Left hindlimb (tissue), 1 donor: ENCODE measurements at regions not wholly inside any gene's neighbourhood (a gene's known extent, or its start where the extent isn't known, plus 50 kb on each side); places are given as distances from the start of the nearest gene placed in this dataset.
A peak's percentile ranks its signal among the peaks of the same experiment; 100 is the strongest.

Source experiments
- DNase-seq: peaks from one replicate; pipeline ENCODE4 v3.0.0-alpha.2; 2018

DNA sequence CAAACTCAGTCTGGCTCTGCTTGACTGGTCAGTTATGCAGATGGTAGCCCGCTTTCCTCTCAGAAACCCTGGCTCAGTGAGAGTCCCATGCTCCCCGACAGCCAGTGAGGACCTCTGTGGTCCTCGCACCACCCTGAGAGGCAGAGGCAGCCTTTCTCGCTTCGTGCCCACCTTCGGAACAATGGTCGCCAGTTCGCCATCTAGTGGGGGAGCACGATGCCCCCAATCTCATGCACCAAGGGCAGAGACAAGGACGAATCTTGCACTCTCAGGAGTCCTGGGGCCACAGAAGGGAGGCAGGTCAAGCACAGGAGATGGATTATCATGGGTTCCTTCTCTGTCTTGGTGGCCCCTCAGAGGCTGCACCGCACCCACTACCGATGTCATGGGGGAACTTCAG is 75.2 kb downstream of the RHCG start:
- DNase-seq, result no peak

DNA sequence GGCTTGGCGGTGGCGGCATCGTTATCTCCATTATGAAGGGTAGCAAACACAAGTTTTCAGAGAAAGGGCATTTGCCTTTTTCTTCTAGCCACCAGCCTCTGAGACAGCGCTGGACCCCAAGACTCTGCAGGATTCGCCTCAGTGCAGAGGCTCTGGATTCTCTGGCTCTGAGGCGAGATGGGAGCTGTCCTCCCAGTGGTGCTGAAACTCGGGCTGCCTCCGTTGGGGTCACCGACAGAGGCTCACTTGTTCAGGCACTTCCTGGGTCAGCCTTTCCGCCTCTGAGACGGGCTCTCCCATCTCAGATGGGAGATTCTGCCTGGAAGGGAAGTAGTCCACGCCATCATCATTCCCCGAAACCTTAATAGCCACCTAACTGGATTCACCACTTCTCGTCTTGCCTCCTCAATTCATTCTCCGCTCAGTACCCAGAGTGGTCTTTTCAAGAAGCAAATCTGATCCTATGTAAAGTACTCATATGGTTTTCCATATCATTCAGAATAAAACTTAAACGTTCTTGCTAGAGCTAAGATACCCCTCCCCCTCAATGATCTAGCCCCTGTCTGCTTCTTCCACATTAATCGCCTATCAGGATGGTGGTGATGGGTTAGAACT is 76.9 kb downstream of the RHCG start:
- peak; percentile 67 for DNase-seq

DNA sequence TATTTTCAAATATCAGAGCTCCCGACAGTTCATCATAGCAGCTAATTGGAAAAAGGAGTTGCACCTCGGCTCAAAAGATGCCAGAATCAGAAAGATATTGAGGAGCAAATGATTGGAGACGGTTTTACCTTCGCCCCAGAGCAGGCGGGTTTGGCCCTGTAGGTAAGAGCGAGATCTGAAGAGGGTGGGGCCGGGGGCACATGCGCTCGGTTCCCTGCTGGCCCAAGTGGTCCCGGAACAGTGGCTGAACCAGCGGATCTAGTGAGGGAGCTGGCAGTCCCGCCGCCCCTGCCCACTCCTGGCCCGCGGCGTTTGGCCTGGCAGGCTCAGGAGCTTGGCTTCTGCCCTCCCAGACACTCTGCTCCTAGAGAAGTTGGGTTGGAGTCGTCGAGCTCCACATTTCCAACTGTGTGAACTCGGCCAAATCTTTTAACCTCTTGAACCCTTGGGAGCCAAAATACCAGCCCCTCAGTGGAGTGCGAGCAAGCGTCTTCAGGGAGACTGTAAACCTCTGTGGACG is 79.1 kb downstream of the RHCG start:
- DNase-seq, result no peak

DNA sequence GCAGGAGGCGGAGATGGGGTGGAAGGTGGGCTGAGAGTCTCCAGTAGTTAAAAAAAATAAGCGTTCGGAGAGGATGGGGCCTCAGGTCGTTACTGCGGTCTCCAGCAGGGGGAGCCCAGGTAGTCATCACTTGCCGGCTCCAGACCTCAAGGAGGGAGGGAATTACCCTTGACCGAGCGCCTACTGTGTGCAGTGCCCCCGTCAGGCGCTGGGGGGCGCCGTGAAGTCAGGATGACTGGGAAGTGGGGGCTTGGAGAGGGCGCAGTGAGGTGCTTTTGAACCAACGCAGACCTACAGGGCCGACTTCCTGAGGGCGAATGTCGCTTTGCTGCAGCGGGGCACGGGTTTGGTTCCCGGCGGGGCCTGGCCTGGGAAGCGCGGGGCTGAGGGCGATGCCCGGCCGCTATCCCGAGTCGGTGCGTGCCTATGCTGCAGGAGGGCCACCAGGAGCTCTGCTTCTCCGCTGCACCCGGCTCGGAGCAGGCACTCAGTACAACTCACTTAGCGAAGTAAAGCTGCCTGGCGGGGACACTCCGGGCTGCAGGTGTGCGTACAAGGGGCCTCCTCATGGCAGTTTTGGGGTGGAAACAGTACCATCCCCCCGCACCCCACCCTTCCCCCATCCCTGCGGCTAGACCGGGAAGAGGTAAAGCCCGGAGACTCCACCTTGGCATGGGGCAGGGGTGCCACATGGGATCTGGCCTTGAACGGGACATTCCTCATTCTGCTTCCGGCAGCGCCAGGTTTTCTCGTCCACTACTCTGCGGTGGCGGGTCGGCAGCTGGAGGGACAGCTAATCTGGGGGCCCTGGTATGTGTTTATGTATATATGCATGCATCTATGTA is 79.8 kb downstream of the RHCG start:
- DNase-seq, result no peak

DNA sequence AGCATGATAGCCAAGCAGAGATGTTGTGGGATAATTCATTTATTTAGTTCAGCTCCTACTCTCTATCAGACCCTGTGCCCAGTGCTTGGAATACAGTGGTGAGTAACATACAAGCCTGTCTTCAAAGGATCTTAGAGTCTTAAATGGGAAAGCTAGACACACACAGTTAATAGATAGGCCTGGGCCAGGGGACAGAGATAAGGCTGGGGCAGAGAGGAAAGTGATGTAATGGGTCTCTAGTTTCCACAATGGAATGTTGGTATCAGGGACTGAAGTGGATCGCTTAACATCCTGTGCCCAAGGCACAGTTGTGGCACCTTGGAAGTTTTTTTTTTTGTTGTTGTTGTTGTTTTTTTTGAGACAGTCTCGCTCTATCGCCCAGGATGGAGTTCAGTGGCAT is 79.9 kb upstream of the POLG start:
- DNase-seq, result no peak

DNA sequence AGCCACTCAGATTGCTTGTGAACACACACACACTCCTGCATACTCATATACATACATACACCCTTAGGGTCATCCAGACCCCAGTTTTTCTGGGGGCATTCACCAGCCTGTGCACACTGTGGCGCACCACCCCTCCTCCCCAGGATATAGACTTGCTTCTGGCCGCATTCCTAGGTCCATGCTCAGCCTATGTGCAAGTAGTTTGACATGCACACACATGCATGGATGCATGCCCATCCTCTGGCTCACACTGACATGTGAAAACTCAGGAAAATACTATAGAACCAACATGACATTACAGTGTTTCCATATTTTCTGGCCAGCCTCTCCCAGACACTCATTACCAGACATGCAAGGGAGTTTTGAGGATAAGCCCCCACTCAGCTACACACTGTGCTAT is 79.3 kb upstream of the POLG start:
- no peak for DNase-seq

DNA sequence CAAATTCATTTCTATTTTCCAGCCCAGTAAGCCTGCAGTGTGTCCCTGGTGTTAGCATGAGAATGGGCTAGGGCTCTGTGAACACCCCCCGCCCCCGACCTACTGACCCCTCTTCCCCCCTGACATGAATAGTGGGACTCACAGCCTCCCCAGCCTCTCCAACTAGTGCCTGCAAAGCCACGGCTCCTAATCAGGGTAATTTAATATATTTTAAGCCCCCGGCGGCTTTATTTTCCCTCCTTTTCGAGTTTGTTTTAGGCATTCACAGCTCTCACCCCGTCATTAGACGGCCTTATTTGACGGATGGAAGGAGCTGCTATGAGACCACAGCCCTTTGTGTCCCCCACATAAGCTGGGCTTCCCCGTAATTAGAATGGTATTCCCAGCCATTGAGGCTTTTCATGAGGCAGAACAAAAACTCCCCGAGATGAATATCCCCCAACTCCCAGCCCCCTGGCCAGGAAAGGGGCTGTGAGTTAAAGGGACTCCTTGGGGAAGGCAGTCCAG is 78.3 kb upstream of the POLG start:
- DNase-seq, result no peak

DNA sequence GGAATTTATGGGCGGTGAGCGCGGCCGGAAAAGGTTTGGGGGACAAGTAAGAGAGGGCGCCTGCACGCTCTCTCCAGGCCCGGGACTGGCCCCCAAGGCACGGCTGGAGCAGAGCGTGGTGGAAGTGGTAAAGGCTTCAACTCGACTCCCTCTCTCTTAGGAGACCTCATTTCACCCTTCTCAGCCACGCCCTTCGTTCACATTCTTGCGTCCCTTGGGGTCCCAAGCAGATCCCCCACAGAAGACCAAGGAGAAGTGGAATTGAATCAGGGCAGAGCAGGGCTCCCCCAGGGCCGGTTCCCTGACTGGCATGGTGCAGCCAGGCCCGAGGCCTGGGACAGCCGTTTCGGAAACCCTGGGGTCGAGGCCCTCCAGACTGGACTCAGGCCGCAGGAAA is 75.4 kb upstream of the POLG start:
- no peak for DNase-seq

DNA sequence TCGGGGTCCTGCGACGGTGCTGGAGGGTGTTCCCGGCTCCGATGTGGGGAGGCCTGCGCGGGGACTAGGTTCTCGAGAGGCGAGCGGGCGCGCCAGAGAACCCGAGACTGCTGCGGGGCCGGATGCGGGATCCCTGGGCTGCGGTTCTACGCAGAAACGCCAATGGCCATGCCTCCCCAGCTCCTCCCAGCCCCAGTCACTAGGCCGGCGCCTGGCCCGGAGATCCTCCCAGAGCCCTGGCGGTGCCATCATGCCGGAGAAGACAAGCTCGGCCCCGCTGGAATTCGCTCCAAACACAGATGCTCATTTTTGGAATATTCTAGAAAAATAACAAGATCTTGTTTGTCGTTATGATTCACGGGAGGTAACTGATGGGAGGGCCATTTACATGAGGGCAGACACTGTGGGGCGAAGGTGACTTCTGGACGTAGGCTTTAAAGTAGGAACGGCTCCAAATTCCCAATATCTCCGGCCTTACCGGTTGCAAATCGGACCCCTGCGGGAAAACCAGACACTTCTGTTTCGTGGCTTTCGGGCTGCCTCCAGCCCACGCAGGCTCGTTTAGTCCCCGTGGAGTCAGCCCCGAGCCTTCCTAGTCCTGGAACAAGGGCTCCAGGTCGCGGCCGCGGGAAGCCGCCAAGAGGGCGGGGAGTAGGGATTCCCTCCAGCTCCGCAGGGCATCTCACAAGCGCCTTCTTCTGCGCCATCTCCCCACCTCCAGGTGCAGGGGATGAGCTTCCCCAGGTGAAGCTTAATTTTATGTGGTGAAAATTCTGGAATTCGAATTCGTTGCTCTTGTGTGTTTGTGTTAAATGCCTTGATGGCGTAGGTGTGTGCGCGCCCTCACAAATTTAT is 74.8 kb upstream of the POLG start:
- DNase-seq, result no peak

DNA sequence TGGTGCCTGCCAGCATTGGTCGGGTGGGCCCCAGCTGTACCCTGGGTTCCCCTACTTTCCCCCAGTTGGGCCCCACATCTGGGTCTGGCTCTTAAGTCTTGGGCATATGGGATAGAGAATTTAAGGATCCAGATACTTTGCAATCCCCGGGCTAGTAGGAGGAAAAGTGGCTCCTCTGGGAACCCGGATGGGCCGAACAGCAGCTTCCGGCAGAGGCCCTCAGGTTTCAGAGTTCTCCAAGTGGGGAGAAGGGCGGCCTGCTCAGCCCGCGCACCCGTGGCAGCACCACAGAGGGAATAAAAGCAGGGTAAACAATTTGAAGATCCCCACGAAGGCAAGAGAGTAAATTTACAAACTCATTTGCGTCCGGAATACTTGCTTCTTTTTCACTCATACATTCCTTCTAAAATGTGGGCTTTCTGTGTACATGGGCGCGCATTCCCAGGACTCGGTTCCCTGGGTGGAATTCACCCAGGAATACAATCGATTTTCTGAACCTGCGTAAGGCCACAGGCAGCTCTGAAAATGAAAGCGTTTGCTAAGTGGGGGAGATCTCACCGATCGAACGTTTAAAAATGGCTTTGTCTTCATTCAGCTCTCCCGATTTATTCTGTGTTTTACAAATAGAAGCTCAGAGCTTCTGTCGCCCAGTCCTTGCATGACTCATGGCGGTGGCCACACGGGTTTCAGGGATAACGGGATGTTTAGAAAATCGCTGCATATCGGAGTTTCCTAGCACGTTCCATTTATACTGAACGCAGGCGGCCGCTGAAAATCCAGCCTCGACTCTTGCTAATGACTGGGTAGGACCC is 74.0 kb upstream of the POLG start:
- DNase-seq, result no peak

DNA sequence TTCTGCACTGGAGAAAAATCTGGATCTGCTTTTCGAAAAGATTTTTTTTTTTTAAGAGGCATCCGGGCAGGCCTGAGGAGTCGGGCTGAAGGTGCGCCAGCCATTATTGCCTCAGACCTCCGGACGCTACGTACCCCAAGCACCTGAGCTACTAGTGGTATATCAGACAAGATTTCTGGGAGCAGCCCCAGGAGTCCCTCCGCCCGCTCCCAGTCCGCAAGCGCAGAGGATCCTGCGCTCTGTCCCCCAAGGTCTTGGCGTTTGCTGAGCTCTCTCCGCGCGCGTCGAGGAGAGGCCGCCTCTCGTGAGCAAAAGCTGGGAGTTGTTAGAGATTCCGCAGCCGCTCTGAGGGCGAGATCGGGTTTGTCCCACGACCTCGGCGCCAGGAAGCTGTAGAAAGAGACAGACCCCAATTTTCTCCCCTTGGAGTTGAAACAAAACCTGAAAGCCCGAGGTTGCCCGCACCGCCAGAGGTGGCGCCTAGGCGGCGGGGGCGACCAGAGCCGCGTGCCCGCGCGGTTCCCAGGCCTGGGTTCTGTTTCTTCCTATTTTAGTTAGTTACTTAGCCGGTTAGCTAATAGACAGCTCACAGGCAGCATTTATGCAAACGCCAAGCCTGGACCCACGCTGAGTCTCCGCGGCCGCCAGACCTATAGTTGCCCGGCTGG is 72.5 kb upstream of the POLG start:
- DNase-seq, result no peak

DNA sequence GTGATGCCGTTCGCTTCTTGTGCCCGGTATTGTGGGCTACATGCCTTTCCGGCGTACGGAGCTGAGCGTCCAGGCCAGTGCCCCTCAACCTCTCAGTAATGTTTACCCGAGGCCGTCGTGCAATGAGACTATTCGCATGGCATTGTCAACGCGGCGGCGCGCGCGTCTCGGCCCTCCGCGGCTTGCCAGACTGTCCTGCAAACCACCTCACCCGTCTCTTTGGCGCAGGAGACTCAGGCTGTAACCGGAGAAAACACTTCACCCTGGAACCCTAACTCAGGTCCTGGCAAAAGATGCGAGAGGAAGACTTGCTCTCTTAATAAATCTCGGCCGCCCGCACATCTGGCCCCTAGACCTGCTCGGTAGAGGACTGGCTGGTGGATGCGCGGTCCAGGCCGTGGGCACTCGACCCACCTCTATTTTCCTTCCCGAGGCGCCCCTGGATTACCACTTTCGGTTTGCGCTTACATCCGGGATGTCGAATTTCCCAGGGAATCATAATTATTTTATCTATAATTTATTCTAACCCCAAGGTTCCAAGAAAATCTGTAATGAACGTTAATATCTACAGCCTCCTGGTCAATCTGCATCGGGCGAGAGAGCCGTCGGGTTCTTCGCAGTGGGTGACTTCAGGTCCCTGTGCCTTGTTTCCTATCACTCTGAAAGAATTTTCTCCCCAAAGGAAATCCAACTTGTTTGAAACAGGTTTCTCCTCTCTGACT is 71.8 kb upstream of the POLG start:
- no peak for DNase-seq

DNA sequence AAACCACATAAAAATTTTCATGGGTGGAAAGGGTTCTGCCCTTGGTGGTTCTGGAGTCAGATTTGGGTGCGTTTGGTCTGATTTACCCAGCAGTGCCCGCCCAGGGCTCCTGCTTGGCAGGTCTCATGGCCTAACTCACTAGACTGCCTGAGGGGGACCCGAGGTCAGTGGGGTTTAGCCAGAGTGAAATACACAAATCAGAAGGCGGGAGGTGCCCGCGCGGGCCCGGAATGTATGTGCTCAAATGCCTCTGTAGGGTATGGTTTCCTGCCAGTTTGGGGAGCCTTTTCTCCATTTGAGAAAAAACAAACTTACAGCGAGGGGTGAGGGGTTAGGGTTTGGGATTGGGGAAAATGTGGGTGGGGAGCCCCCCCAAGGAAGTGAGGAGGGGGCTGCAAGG is 70.9 kb upstream of the POLG start:
- no peak for DNase-seq

DNA sequence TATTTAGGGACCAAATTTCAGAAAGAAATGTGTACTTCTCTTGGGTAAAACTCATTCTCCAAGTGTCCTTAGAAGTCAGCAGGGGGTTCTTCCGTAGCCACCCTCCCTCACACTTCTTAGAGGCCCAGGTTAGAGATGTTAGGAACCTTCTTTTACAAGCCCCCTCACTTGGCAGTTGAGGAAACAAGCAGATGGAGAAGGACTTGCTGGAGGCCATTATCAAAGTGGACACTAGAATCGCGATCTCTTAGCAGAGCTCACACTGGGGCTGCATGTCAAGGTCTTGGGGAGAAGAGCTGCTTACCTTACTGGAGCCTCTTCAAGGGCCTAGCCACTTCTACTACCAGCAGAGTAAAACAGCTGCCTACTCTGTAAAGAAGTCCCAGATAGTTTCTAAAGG is 69.4 kb upstream of the POLG start:
- no peak for DNase-seq

DNA sequence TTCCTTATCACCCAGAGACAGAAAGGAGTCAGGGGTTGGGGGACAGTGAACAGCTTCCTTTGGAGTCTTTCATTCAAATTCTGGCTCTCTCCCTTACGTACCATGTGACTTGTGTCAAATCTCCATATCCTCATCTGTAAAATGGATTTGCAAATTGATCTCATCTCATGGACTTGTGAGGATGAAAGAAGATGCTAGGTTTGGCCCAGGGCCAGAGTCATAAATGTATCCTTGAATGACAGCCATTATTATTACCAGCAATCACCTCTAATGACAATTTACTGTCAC is 67.8 kb upstream of the POLG start:
- no peak for DNase-seq

DNA sequence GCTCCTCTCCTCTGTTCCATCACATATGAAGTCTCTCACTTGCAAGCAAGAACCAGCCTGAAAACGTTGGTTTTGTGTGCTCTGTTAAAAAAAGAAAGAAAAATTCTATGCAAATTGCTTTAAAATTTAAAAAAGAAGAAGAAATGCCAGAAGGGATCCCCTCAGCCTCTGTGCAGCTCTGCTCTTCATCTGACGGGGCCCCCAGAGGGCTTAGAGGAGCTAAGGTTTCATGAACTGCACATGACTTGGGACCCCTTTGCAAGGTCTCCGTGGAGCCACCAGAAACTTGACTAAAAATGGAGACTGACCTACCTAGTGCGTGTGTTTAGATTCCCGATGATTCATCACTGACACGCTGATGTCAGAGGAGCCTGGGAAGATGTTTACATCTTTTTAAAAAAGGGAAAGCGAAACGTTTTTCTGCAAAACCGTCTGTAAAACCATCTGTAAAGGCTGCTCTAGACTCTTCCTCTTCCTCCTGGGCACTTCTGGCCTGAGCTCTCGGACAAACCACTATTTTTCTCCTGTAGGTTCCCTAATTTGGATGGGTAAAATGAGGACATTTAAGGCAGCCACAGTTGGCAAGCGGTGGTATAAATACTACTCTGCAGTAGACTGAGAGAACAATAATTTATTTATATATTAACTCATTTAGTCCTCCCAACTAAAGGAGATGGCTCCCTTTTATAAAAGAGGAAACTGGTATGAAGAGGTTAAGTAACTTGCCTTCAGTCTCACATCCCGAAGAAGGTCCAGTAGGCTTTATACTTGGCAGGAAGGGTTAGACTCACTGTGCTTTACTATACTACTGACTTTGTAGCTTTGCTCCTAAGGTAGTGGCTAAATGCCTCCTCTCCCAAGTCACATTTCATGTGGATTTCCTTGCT is 67.2 kb upstream of the POLG start:
- DNase-seq, result no peak

DNA sequence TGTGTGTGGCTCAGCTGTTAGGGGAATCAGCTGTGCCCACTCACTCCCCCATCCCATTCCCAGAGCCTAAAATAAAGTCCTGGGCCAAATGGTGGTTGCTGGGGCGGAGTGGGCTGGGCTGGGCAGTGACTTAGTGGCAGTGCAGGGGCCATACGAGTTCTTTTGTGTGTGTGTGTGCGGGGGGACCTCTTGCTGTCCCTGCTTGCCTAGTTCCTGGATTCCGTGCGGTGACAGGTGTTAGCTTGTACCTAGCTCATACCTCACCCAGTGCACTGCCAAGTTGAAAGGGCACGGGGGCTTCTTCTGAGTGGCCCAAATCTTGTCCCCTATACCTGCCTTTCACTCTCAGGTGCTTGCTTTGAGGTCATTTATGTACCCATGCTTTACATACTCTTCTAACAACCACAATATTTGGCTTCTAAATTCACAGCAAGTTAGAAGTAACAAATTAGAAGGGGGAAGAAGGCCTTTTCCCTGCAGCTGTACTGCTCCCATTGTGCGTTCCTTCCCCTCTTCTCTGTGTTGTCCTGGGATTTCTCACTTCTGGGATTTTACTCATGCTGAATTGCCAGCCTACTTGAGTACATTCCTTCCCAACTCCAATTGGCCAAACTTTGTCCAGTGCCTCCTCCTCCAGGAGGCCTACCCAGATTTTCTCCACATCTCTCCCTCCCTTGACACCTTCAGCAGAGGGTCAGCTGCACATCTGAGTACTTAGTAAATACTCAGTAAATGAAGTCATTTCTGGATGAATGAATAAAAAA is 66.3 kb upstream of the POLG start:
- DNase-seq, result no peak

DNA sequence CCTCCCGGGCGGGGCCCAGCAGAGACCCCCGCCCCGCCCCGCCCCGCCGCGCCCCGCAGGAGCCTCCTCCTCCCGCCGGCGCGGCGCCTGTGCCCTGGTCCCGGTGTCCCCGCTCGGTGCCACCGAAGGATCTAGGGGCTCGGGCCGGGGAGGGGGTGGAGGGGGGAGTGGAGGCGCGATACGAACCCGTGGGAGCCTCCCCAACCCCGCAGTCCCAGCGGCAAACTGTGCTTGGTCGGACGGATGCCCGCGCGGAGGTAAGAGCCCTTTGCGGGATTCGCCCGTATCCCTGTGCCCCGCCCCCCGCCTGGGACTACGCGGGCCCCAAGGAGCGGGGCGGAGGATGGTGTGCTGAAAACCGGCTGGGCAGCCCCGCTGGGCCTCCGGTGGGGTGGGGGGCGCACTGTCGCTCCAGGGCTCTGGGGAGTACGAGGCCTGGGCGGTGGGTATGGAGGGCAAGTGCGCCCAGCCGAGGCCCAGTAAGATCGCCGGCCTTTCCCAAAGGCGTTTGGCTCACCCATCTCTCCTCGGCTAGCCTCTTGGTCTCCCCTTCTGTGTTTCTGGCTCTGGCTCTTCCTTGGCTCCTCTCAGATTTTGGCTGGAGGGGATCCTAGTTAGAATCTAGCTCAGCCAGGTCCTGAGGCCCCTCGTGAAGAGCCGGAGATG is 65.6 kb upstream of the POLG start:
- DNase-seq, result no peak
